CD4-positive, alpha-beta T cell treated with Interleukin-6 at 100 ng/mL for 8 hours (primary cell): ENCODE measurements at regions not wholly inside any gene's neighbourhood (a gene's known extent, or its start where the extent isn't known, plus 50 kb on each side); places are given as distances from the start of the nearest gene placed in this dataset.

Experiments
- DNase-seq: peaks from one replicate; pipeline ENCODE4 v3.0.0-alpha.2; 2020; ENCODE audit warnings: mixed read lengths, low spot score

- DNase-seq: no peak
Observed at GRCh38 chr16:51773071-51773890, 622.2 kb upstream of the SALL1 start.

GRCh38 chr16:51766739-51767138 lies 615.7 kb upstream of the SALL1 start:
- no peak for DNase-seq

- no peak for DNase-seq
Observed at GRCh38 chr16:51763072-51763661, 612.1 kb upstream of the SALL1 start.

GRCh38 chr16:51762081-51762996 lies 611.3 kb upstream of the SALL1 start:
- no peak for DNase-seq

- DNase-seq: no peak
Observed at GRCh38 chr16:51761001-51761400, 609.9 kb upstream of the SALL1 start.

- no peak for DNase-seq
Observed at GRCh38 chr16:51759999-51760398, 608.9 kb upstream of the SALL1 start.

GRCh38 chr16:51759329-51759728 lies 608.3 kb upstream of the SALL1 start:
- DNase-seq: no peak

GRCh38 chr16:51757921-51758479 lies 606.9 kb upstream of the SALL1 start:
- DNase-seq: no peak

GRCh38 chr16:51757505-51757904 lies 606.4 kb upstream of the SALL1 start:
- DNase-seq: no peak

- DNase-seq: no peak
Observed at GRCh38 chr16:51757124-51757470, 606.0 kb upstream of the SALL1 start.

- no peak for DNase-seq
Observed at GRCh38 chr16:51756447-51757123, 605.5 kb upstream of the SALL1 start.

- DNase-seq: no peak
Observed at GRCh38 chr16:51755577-51756355, 604.7 kb upstream of the SALL1 start.

GRCh38 chr16:51755039-51755501 lies 604.0 kb upstream of the SALL1 start:
- no peak for DNase-seq

GRCh38 chr16:51753467-51754127 lies 602.5 kb upstream of the SALL1 start:
- DNase-seq: no peak

- no peak for DNase-seq
Observed at GRCh38 chr16:51752438-51752995, 601.4 kb upstream of the SALL1 start.

GRCh38 chr16:51747329-51747728 lies 596.3 kb upstream of the SALL1 start:
- no peak for DNase-seq

GRCh38 chr16:51734220-51734619 lies 583.1 kb upstream of the SALL1 start:
- DNase-seq: no peak

- no peak for DNase-seq
Observed at GRCh38 chr16:51733181-51733580, 582.1 kb upstream of the SALL1 start.

- DNase-seq: no peak
Observed at GRCh38 chr16:51731160-51731559, 580.1 kb upstream of the SALL1 start.
